RCC 7860 (cell line): ENCODE measurements at regions not wholly inside any gene's neighbourhood (a gene's known extent, or its start where the extent isn't known, plus 50 kb on each side); places are given as distances from the start of the nearest gene placed in this dataset.
"Not testable (repeated sequence)": the region's sequence is repeated elsewhere in the genome, so short reads cannot be mapped to it uniquely, and the experiment has no call there.

ENCODE experiments used
- DNase-seq: peaks from one replicate; pipeline ENCODE4 v3.0.0-alpha.2; 2015; ENCODE audit warnings: low spot score
- FAIRE-seq: peaks from 2 replicates; lab custom pipeline; 2012; peaks lifted over from hg19 to GRCh38; lab: Jason Lieb, UNC

GRCh38 chr5:110812639-110813038, 73.8 kb downstream of the SLC25A46 start:
- FAIRE-seq = no peak
- no peak for DNase-seq

- no peak for DNase-seq
These were observed 77.3 kb downstream of the SLC25A46 start for GRCh38 chr5:110815916-110816605.

GRCh38 chr5:110817459-110817858, 78.7 kb downstream of the SLC25A46 start:
- no peak for FAIRE-seq
- DNase-seq = no peak

More at GRCh38 chr5:110815916-110816605, 77.3 kb downstream of the SLC25A46 start:
- FAIRE-seq = no peak

- FAIRE-seq = no peak
- DNase-seq = no peak
These were observed 84.8 kb downstream of the SLC25A46 start for GRCh38 chr5:110823571-110823970.

- DNase-seq (no peak), FAIRE-seq (no peak)
These were observed 86.2 kb downstream of the SLC25A46 start for GRCh38 chr5:110824936-110825441.

GRCh38 chr5:110832683-110833082, 93.9 kb downstream of the SLC25A46 start:
- no peak for FAIRE-seq

GRCh38 chr5:110834933-110835332, 96.1 kb downstream of the SLC25A46 start:
- not testable (repeated sequence) for FAIRE-seq, DNase-seq

More at GRCh38 chr5:110832683-110833082, 93.9 kb downstream of the SLC25A46 start:
- DNase-seq = no peak

- no peak for DNase-seq
- FAIRE-seq = no peak
These were observed 98.0 kb downstream of the SLC25A46 start for GRCh38 chr5:110836851-110837250.

- FAIRE-seq, DNase-seq: not testable (repeated sequence)
These were observed 99.5 kb downstream of the SLC25A46 start for GRCh38 chr5:110838357-110838756.

GRCh38 chr5:110838961-110839360, 100.2 kb downstream of the SLC25A46 start:
- DNase-seq (no peak), FAIRE-seq (no peak)

GRCh38 chr5:110840347-110840960, 101.6 kb downstream of the SLC25A46 start:
- no peak for DNase-seq
- no peak for FAIRE-seq

- FAIRE-seq = no peak
These were observed 102.3 kb downstream of the SLC25A46 start for GRCh38 chr5:110841137-110841536.

GRCh38 chr5:110842948-110843347, 104.1 kb downstream of the SLC25A46 start:
- FAIRE-seq (no peak), DNase-seq (no peak)

More at GRCh38 chr5:110841137-110841536, 102.3 kb downstream of the SLC25A46 start:
- no peak for DNase-seq

- FAIRE-seq (no peak), DNase-seq (no peak)
These were observed 105.4 kb downstream of the SLC25A46 start for GRCh38 chr5:110844251-110844650.

GRCh38 chr5:110846398-110847001, 107.7 kb downstream of the SLC25A46 start:
- DNase-seq (no peak), FAIRE-seq (no peak)

- FAIRE-seq (no peak), DNase-seq (no peak)
These were observed 112.5 kb downstream of the SLC25A46 start for GRCh38 chr5:110851357-110851756.

GRCh38 chr5:110852053-110852452, 113.2 kb downstream of the SLC25A46 start:
- no peak for DNase-seq

GRCh38 chr5:110852541-110852940, 113.7 kb downstream of the SLC25A46 start:
- FAIRE-seq (no peak), DNase-seq (no peak)

More at GRCh38 chr5:110852053-110852452, 113.2 kb downstream of the SLC25A46 start:
- no peak for FAIRE-seq

GRCh38 chr5:110853267-110853666, 114.5 kb downstream of the SLC25A46 start:
- DNase-seq (no peak), FAIRE-seq (no peak)

GRCh38 chr5:110854200-110854599, 115.4 kb downstream of the SLC25A46 start:
- DNase-seq (no peak), FAIRE-seq (no peak)

- no peak for FAIRE-seq
- no peak for DNase-seq
These were observed 117.2 kb downstream of the SLC25A46 start for GRCh38 chr5:110855961-110856360.
